A673 (cell line): ENCODE measurements at regions not wholly inside any gene's neighbourhood (a gene's known extent, or its start where the extent isn't known, plus 50 kb on each side); places are given as distances from the start of the nearest gene placed in this dataset.

ENCODE experiments used
- BruUV-seq: library from RNA; stranded (reverse); fragments of 400-500 nt; replicated peaks from 2 replicates; lab custom pipeline; 2021; lab: Mats Ljungman, UMichigan
- CTCF ChIA-PET: fragments of 300-600 bp; sonication (Branson Sonifier 250); formaldehyde crosslinking; loops from one replicate; lab custom pipeline; 2022; ENCODE audit warnings: antibody characterized with exemption; lab: Charles Lee
- POLR2A ChIA-PET: fragments of 300-600 bp; sonication (Branson Sonifier 250); formaldehyde crosslinking; loops from one replicate; lab custom pipeline; 2022; ENCODE audit warnings: antibody characterized with exemption; ENCODE audit not compliant: low non-redundant PET; lab: Charles Lee
- DNase-seq: peaks from one replicate; pipeline ENCODE4 v3.0.0-alpha.2; 2015; ENCODE audit warnings: low spot score
- H3K27ac ChIP-seq: fragments of 200-600 bp; sonication (generic); 2 replicates; pipeline ENCODE4 v1.5.1; 2016; ENCODE audit warnings: mixed run types, low read depth, mild to moderate bottlenecking, mixed read lengths, antibody characterized with exemption, low read length; ENCODE audit not compliant: poor library complexity, severe bottlenecking
- H3K27me3 ChIP-seq: fragments of 200-600 bp; sonication (generic); replicated peaks from 2 replicates; pipeline ENCODE4 v1.6.1; 2017; ENCODE audit warnings: mixed run types, low read depth, mild to moderate bottlenecking, mixed read lengths, antibody characterized with exemption, low read length; ENCODE audit not compliant: insufficient read depth, poor library complexity
- H3K36me3 ChIP-seq: fragments of 200-600 bp; sonication (generic); 2 replicates; pipeline ENCODE4 v1.6.1; 2016; ENCODE audit warnings: mixed run types, mild to moderate bottlenecking, mixed read lengths, antibody characterized with exemption, low read length; ENCODE audit not compliant: insufficient read depth, poor library complexity, severe bottlenecking
- H3K4me1 ChIP-seq: fragments of 200-600 bp; sonication (generic); 2 replicates; pipeline ENCODE4 v1.6.1; 2017; ENCODE audit warnings: mixed run types, mild to moderate bottlenecking, mixed read lengths, antibody characterized with exemption, low read length; ENCODE audit not compliant: insufficient read depth, poor library complexity, severe bottlenecking
- H3K4me3 ChIP-seq: fragments of 200-600 bp; sonication (generic); 2 replicates; pipeline ENCODE4 v1.5.1; 2016; ENCODE audit warnings: low read depth, mixed run types, mild to moderate bottlenecking, mixed read lengths, low read length; ENCODE audit not compliant: poor library complexity, severe bottlenecking
- H3K9me3 ChIP-seq: fragments of 200-600 bp; sonication (generic); 2 replicates; pipeline ENCODE4 v1.6.1; 2016; ENCODE audit warnings: mixed run types, low read depth, mild to moderate bottlenecking, mixed read lengths, antibody characterized with exemption, low read length; ENCODE audit not compliant: poor library complexity, severe bottlenecking
- CTCF ChIP-seq: fragments of 300-800, 200-600 bp; sonication (generic); conservative IDR thresholded peaks from 2 replicates; pipeline ENCODE4 v1.5.1; 2017; ENCODE audit warnings: low read depth, mild to moderate bottlenecking, antibody characterized with exemption, low read length, moderate library complexity, mixed read lengths
- EZH2 ChIP-seq: fragments of 200-600 bp; sonication (generic); IDR thresholded peaks from 2 replicates; pipeline ENCODE4 v1.6.1; 2017; ENCODE audit warnings: borderline replicate concordance, low read depth, mild to moderate bottlenecking, mixed read lengths, antibody characterized with exemption, low read length; ENCODE audit not compliant: poor library complexity, severe bottlenecking
- intact Hi-C: fragments of 100-400 bp; cut with micrococcal nuclease; formaldehyde crosslinking; loops from one replicate; pipeline ENCODE4 v1.10.0; 2022; ENCODE audit not compliant: unreplicated experiment

GRCh38 chr9:80547613-80548012 lies 975.8 kb downstream of the TLE4 start:
- intact Hi-C loops, result no loop called here
- no peak for DNase-seq
- ChIA-PET CTCF (no interaction called here), POLR2A (no interaction called here)
- Histone ChIP-seq H3K36me3 (no peaks in the 10 kb centered on the region), H3K27ac (no peak overlapping the region), H3K9me3 (no peaks in the 10 kb centered on the region), H3K4me1 (no peaks in the 10 kb centered on the region), H3K27me3 (no peaks in the 10 kb centered on the region), H3K4me3 (no peak overlapping the region)
- BruUV-seq, result no TSS peak
- TF ChIP-seq EZH2, result no peak
- TF ChIP-seq CTCF, result no peak

- intact Hi-C loops, result no loop called here
- Histone ChIP-seq H3K27me3 (no peaks in the 10 kb centered on the region), H3K9me3 (no peaks in the 10 kb centered on the region), H3K27ac (no peak overlapping the region), H3K4me3 (no peak overlapping the region), H3K4me1 (no peaks in the 10 kb centered on the region), H3K36me3 (no peaks in the 10 kb centered on the region)
- DNase-seq, result no peak
- ChIA-PET CTCF (no interaction called here), POLR2A (no interaction called here)
- no peak for TF ChIP-seq EZH2
- no peak for TF ChIP-seq CTCF
- BruUV-seq, result no TSS peak
These were observed 968.6 kb downstream of the TLE4 start for GRCh38 chr9:80540387-80540786.

GRCh38 chr9:80538976-80539375 lies 967.2 kb downstream of the TLE4 start:
- ChIA-PET POLR2A (no interaction called here), CTCF (no interaction called here)
- Histone ChIP-seq H3K27ac (no peak overlapping the region), H3K4me3 (no peak overlapping the region), H3K27me3 (no peaks in the 10 kb centered on the region), H3K9me3 (no peaks in the 10 kb centered on the region), H3K4me1 (no peaks in the 10 kb centered on the region), H3K36me3 (no peaks in the 10 kb centered on the region)
- DNase-seq, result no peak
- intact Hi-C loops, result no loop called here
- BruUV-seq, result no TSS peak
- no peak for TF ChIP-seq CTCF
- TF ChIP-seq EZH2, result no peak
